OCI-LY1 (cell line): ENCODE measurements at regions not wholly inside any gene's neighbourhood (a gene's known extent, or its start where the extent isn't known, plus 50 kb on each side); places are given as distances from the start of the nearest gene placed in this dataset.

Experiments
- H2AFZ ChIP-seq: fragments of 200-600 bp; sonication (generic), shearing (Covaris generic); 2 replicates; pipeline ENCODE4 v1.6.0; 2014; ENCODE audit warnings: antibody characterized with exemption, mild to moderate bottlenecking, low read length
- H3F3A ChIP-seq: fragments of 200-600 bp; sonication (generic), shearing (Covaris generic); 2 replicates; pipeline ENCODE4 v1.6.0; 2014; ENCODE audit warnings: mild to moderate bottlenecking, antibody characterized with exemption, low read length, moderate library complexity; ENCODE audit not compliant: insufficient read depth
- H3K27ac ChIP-seq: fragments of 200-600 bp; sonication (generic); 2 replicates; pipeline ENCODE4 v1.5.1; 2014; ENCODE audit warnings: low read length, mixed run types, mild to moderate bottlenecking, low read depth; ENCODE audit not compliant: poor library complexity, severe bottlenecking
- H3K27me3 ChIP-seq: fragments of 200-600 bp; sonication (generic); 2 replicates; pipeline ENCODE4 v1.6.0; 2014; ENCODE audit warnings: antibody characterized with exemption, mild to moderate bottlenecking, low read length, moderate library complexity; ENCODE audit not compliant: insufficient read depth
- H3K36me3 ChIP-seq: fragments of 200-600 bp; sonication (generic); 2 replicates; pipeline ENCODE4 v1.6.1; 2014; ENCODE audit warnings: mild to moderate bottlenecking, antibody characterized with exemption, low read length, moderate library complexity, mixed read lengths; ENCODE audit not compliant: insufficient read depth
- H3K4me1 ChIP-seq: fragments of 200-600 bp; sonication (generic); 2 replicates; pipeline ENCODE4 v1.5.1; 2014; ENCODE audit warnings: mild to moderate bottlenecking, low read length, moderate library complexity; ENCODE audit not compliant: insufficient read depth, severe bottlenecking
- H3K4me2 ChIP-seq: fragments of 200-600 bp; sonication (generic), shearing (Covaris generic); 2 replicates; pipeline ENCODE4 v1.6.1; 2014; ENCODE audit warnings: low read length
- H3K4me3 ChIP-seq: fragments of 200-600 bp; sonication (generic); 2 replicates; pipeline ENCODE4 v1.5.1; 2014; ENCODE audit warnings: low read length, low read depth, mild to moderate bottlenecking, mixed read lengths; ENCODE audit not compliant: poor library complexity, severe bottlenecking
- H3K79me2 ChIP-seq: fragments of 200-600 bp; shearing (Covaris generic); 2 replicates; pipeline ENCODE4 v1.6.1; 2016; ENCODE audit warnings: mixed run types, low read length, mixed read lengths; ENCODE audit not compliant: insufficient read depth
- H3K9ac ChIP-seq: fragments of 200-600 bp; sonication (generic), shearing (Covaris generic); 2 replicates; pipeline ENCODE4 v1.6.1; 2014; ENCODE audit warnings: mild to moderate bottlenecking, low read length, mixed read lengths
- H3K9me2 ChIP-seq: fragments of 200-600 bp; sonication (generic), shearing (Covaris generic); 2 replicates; pipeline ENCODE4 v1.6.1; 2014; ENCODE audit warnings: low read depth, mild to moderate bottlenecking, low read length, mixed read lengths
- H3K9me3 ChIP-seq: fragments of 200-600 bp; shearing (Covaris generic); 2 replicates; pipeline ENCODE4 v1.6.1; 2014; ENCODE audit warnings: low read length, mixed read lengths
- H4K20me1 ChIP-seq: fragments of 200-600 bp; sonication (generic), shearing (Covaris generic); 2 replicates; pipeline ENCODE4 v1.6.0; 2016; ENCODE audit warnings: mild to moderate bottlenecking, low read length; ENCODE audit not compliant: insufficient read depth
- EZH2 ChIP-seq: fragments of 200-600 bp; sonication (generic), shearing (Covaris generic); IDR thresholded peaks from 2 replicates; pipeline ENCODE4 v1.8.0; 2017; ENCODE audit warnings: borderline replicate concordance, mixed run types, mild to moderate bottlenecking, antibody characterized with exemption, low read length, moderate library complexity, mixed read lengths
- TF ChIP-seq, protein P1 (sequence below): fragments of 200-600 bp; sonication (generic), shearing (Covaris generic); IDR thresholded peaks from 2 replicates; pipeline ENCODE4 v1.5.1; 2017; ENCODE audit warnings: mild to moderate bottlenecking, antibody characterized with exemption, low read length, moderate library complexity, mixed read lengths

DNA sequence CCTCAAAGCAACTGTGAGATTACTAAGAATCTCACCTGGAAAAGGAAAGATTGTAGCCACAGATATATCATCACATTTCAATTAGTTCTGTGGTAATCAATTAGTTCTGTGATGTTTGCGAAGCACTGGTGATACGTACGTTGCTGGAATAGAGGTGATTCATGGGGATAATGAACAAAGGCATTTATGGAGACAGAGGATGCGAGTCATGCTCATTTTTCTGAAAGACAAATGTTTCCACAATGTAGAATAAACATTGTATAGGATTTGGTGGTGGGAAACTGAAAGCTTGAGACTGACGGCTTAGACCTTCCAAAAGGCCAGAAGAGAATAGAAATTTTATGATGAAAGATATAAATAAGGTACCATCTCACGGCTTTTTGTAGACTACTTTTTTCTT is 507.3 kb upstream of the TYRP1 start:
- Histone ChIP-seq H3K79me2 (no peaks in the 10 kb centered on the region), H4K20me1 (no peaks in the 10 kb centered on the region), H2AFZ (no peak overlapping the region), H3K4me2 (no peak overlapping the region), H3K9me2 (no peaks in the 10 kb centered on the region), H3K27ac (no peak overlapping the region), H3F3A (no peaks in the 10 kb centered on the region), H3K9ac (no peak overlapping the region), H3K36me3 (no peaks in the 10 kb centered on the region), H3K4me3 (no peak overlapping the region), H3K4me1 (no peaks in the 10 kb centered on the region), H3K9me3 (no peaks in the 10 kb centered on the region), H3K27me3 (no peaks in the 10 kb centered on the region)
- TF ChIP-seq EZH2: no peak
- TF ChIP-seq, protein P1, sequence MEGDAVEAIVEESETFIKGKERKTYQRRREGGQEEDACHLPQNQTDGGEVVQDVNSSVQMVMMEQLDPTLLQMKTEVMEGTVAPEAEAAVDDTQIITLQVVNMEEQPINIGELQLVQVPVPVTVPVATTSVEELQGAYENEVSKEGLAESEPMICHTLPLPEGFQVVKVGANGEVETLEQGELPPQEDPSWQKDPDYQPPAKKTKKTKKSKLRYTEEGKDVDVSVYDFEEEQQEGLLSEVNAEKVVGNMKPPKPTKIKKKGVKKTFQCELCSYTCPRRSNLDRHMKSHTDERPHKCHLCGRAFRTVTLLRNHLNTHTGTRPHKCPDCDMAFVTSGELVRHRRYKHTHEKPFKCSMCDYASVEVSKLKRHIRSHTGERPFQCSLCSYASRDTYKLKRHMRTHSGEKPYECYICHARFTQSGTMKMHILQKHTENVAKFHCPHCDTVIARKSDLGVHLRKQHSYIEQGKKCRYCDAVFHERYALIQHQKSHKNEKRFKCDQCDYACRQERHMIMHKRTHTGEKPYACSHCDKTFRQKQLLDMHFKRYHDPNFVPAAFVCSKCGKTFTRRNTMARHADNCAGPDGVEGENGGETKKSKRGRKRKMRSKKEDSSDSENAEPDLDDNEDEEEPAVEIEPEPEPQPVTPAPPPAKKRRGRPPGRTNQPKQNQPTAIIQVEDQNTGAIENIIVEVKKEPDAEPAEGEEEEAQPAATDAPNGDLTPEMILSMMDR: no peak

DNA sequence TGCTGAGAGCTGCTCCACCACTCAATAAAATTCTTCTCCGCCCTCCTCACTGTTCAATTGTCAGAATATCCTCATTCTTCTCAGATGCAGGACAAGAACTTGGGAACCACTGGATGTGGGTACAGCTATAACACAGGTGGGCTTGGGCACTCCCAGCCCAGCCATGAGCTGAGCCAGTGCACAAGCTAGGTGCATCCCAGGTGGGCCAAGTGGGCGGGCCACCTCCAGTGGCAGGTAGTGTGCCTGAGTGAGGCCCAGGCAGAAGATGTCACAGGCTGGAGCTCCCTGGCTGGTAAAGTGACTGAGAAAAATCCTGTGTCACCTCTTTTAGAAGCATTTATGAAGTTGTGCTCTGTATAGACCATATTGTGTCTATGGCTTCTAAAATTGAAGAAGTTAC is 501.6 kb upstream of the TYRP1 start:
- Histone ChIP-seq H3K36me3 (no peaks in the 10 kb centered on the region), H4K20me1 (no peaks in the 10 kb centered on the region), H3K79me2 (no peaks in the 10 kb centered on the region), H3K4me2 (no peak overlapping the region), H3K4me3 (no peak overlapping the region), H3K9me2 (no peaks in the 10 kb centered on the region), H2AFZ (no peak overlapping the region), H3K4me1 (no peaks in the 10 kb centered on the region), H3K9ac (no peak overlapping the region), H3K27me3 (no peaks in the 10 kb centered on the region), H3F3A (no peaks in the 10 kb centered on the region), H3K9me3 (no peaks in the 10 kb centered on the region), H3K27ac (no peak overlapping the region)
- TF ChIP-seq EZH2: no peak
- TF ChIP-seq, protein P1: no peak

DNA sequence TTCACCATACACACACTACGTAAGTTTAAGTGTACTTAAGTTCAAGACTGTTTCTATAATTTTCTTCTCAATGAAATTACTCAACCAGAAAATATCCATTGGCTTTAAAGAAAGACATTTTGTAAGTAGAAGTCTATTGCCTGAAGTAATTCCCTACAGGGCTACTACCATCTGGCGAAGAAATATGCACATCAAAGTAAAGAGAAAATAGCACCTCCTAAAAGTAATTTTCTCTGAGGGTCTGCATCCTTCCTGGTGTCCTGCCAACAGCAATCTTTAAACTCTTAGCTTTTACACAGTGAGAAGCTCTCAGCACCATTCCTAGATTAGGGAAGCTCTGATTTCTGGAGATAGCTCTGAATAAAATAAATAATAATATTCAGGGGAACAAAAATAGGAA is 498.5 kb upstream of the TYRP1 start:
- Histone ChIP-seq H3K4me1 (no peaks in the 10 kb centered on the region), H3K79me2 (no peaks in the 10 kb centered on the region), H3K4me2 (no peak overlapping the region), H3F3A (no peaks in the 10 kb centered on the region), H3K27me3 (no peaks in the 10 kb centered on the region), H3K36me3 (no peaks in the 10 kb centered on the region), H3K9ac (no peak overlapping the region), H3K9me2 (no peaks in the 10 kb centered on the region), H3K27ac (no peak overlapping the region), H3K9me3 (no peaks in the 10 kb centered on the region), H4K20me1 (no peaks in the 10 kb centered on the region), H2AFZ (no peak overlapping the region), H3K4me3 (no peak overlapping the region)
- TF ChIP-seq EZH2: no peak
- TF ChIP-seq, protein P1: no peak
